K562 (cell line): ENCODE measurements at regions not wholly inside any gene's neighbourhood (a gene's known extent, or its start where the extent isn't known, plus 50 kb on each side); places are given as distances from the start of the nearest gene placed in this dataset.

Experiments used
- CTCF ChIP-seq, 3 experiments: IDR thresholded peaks in 2 of 3; conservative IDR thresholded peaks in 1 of 3; 2 replicates each; pipeline ENCODE4 v1.5.1; 2011 to 2012; ENCODE audit warnings: low read length in 3 of 3, mild to moderate bottlenecking in 3 of 3, control low read depth in 2 of 3, improper control_type of control experiment in 1 of 3, inconsistent platforms in 1 of 3, low read depth in 1 of 3, mixed read lengths in 1 of 3, moderate library complexity in 1 of 3; ENCODE audit not compliant: insufficient read depth in 2 of 3
- CUX1 ChIP-seq: fragments of 200-800 bp; sonication (Bioruptor generic); IDR thresholded peaks from 2 replicates; pipeline ENCODE4 v1.6.1; 2016; ENCODE audit warnings: missing genetic modification characterization, missing compliant biosample characterization
- NFIC ChIP-seq: fragments of 450-650 bp; IDR thresholded peaks from 2 replicates; pipeline ENCODE4 v1.6.1; 2017; ENCODE audit warnings: mild to moderate bottlenecking, inconsistent platforms

GRCh38 chr6:87990871-87991270 is 56.8 kb upstream of the SPACA1 start:
- TF ChIP-seq CTCF (IDR thresholded peaks at IDR 0.05 in 2 of 3, conservative IDR thresholded peaks at IDR 0.05 in 1 of 3; ENCODE audit: insufficient read depth in 2 of 3, low read depth in 1 of 3, low read length in 3 of 3) (no peak), NFIC (no peak), CUX1 (CRISPR knock-in tag) (no peak)
